Smooth muscle cell (in vitro differentiated cells): ENCODE measurements at regions not wholly inside any gene's neighbourhood (a gene's known extent, or its start where the extent isn't known, plus 50 kb on each side); places are given as distances from the start of the nearest gene placed in this dataset.

Experiments used
- DNase-seq: peaks from one replicate; lab custom pipeline; 2025; ENCODE audit not compliant: unreplicated experiment; lab: John Stamatoyannopoulos, UW
- H2AFZ ChIP-seq: fragments of 200-600 bp; sonication (generic); 2 replicates; pipeline ENCODE4 v1.6.0; 2016; ENCODE audit warnings: antibody characterized with exemption, low read depth, mild to moderate bottlenecking
- H3F3A ChIP-seq: fragments of 200-600 bp; sonication (generic); 2 replicates; pipeline ENCODE4 v1.6.0; 2017; ENCODE audit warnings: antibody characterized with exemption, low read depth
- H3K27ac ChIP-seq: fragments of 200-600 bp; sonication (generic); 2 replicates; pipeline ENCODE4 v1.5.1; 2016; ENCODE audit warnings: low read depth, mild to moderate bottlenecking
- H3K27me3 ChIP-seq: fragments of 200-600 bp; sonication (generic); 2 replicates; pipeline ENCODE4 v1.6.1; 2016; ENCODE audit warnings: low read depth, mild to moderate bottlenecking
- H3K36me3 ChIP-seq: fragments of 200-600 bp; sonication (generic); 2 replicates; pipeline ENCODE4 v1.5.1; 2016; ENCODE audit warnings: low read depth
- H3K4me1 ChIP-seq: fragments of 200-600 bp; sonication (generic); 2 replicates; pipeline ENCODE4 v1.5.1; 2016; ENCODE audit warnings: low read depth
- H3K4me2 ChIP-seq: fragments of 200-600 bp; sonication (generic); 2 replicates; pipeline ENCODE4 v1.6.0; 2016; ENCODE audit warnings: mild to moderate bottlenecking
- H3K4me3 ChIP-seq: fragments of 200-600 bp; sonication (generic); 2 replicates; pipeline ENCODE4 v1.5.1; 2016; ENCODE audit warnings: mild to moderate bottlenecking
- H3K79me2 ChIP-seq: fragments of 200-600 bp; sonication (generic); 2 replicates; pipeline ENCODE4 v1.6.0; 2016; ENCODE audit warnings: low read depth, mild to moderate bottlenecking
- H3K9ac ChIP-seq: fragments of 200-600 bp; sonication (generic); 2 replicates; pipeline ENCODE4 v1.6.0; 2016; ENCODE audit warnings: low read depth
- H3K9me3 ChIP-seq: fragments of 200-600 bp; sonication (generic); replicated peaks from 2 replicates; pipeline ENCODE4 v1.5.1; 2016; ENCODE audit warnings: low read depth
- H4K20me1 ChIP-seq: fragments of 200-600 bp; sonication (generic); 2 replicates; pipeline ENCODE4 v1.6.0; 2016; ENCODE audit warnings: low read depth
- CTCF ChIP-seq: fragments of 200-600 bp; sonication (generic); IDR thresholded peaks from 2 replicates; pipeline ENCODE4 v1.5.1; 2017; ENCODE audit warnings: borderline replicate concordance, mild to moderate bottlenecking, antibody characterized with exemption; ENCODE audit not compliant: insufficient read depth, poor library complexity, severe bottlenecking
- WGBS: methylation state at CpG from one replicate; pipeline ENCODE4 v1.1.7; 2016; ENCODE audit warnings: low lambda C conversion rate; 5-methylcytosine and 5-hydroxymethylcytosine counted together

- no peaks in the 10 kb centered on the region for H4K20me1 ChIP-seq
- H3K79me2 ChIP-seq: no peaks in the 10 kb centered on the region
- no peak overlapping the region for H3K4me3 ChIP-seq
- H3K27me3 ChIP-seq: no peaks in the 10 kb centered on the region
- no peak for TF ChIP-seq CTCF
- no peak overlapping the region for H3K4me2 ChIP-seq
- no peak overlapping the region for H3K27ac ChIP-seq
- no peaks in the 10 kb centered on the region for H3F3A ChIP-seq
- no peaks in the 10 kb centered on the region for H3K36me3 ChIP-seq
- WGBS: 27% methylated on average over 3 of the region's 3 CpGs
- DNase-seq: no peak
- no peaks in the 10 kb centered on the region for H3K4me1 ChIP-seq
- no peaks in the 10 kb centered on the region for H3K9me3 ChIP-seq
- no peak overlapping the region for H2AFZ ChIP-seq
- no peak overlapping the region for H3K9ac ChIP-seq
Observed at GRCh38 chr1:60833173-60833572, 249.2 kb upstream of the NFIA start.

- Histone ChIP-seq H4K20me1 (no peaks in the 10 kb centered on the region), H3F3A (no peaks in the 10 kb centered on the region), H2AFZ (no peak overlapping the region), H3K9ac (no peak overlapping the region), H3K27ac (no peak overlapping the region), H3K36me3 (no peaks in the 10 kb centered on the region), H3K4me2 (no peak overlapping the region), H3K79me2 (no peaks in the 10 kb centered on the region), H3K4me1 (no peaks in the 10 kb centered on the region), H3K4me3 (no peak overlapping the region), H3K27me3 (no peaks in the 10 kb centered on the region), H3K9me3 (no peaks in the 10 kb centered on the region)
- DNase-seq: no peak
- 89% methylated on average over 3 of the region's 3 CpGs for WGBS
- no peak for TF ChIP-seq CTCF
Observed at GRCh38 chr1:60832367-60832766, 250.0 kb upstream of the NFIA start.

- H3K27ac ChIP-seq: no peak overlapping the region
Observed at GRCh38 chr1:60831780-60832179, 250.6 kb upstream of the NFIA start.

More at GRCh38 chr1:60831780-60832179, 250.6 kb upstream of the NFIA start:
- 94% methylated on average over 3 of the region's 3 CpGs for WGBS
- Histone ChIP-seq H3K4me1 (no peaks in the 10 kb centered on the region), H3K4me2 (no peak overlapping the region), H4K20me1 (no peaks in the 10 kb centered on the region), H3K79me2 (no peaks in the 10 kb centered on the region), H3F3A (no peaks in the 10 kb centered on the region), H3K4me3 (no peak overlapping the region), H3K27me3 (no peaks in the 10 kb centered on the region), H3K36me3 (no peaks in the 10 kb centered on the region), H3K9me3 (no peaks in the 10 kb centered on the region), H2AFZ (no peak overlapping the region), H3K9ac (no peak overlapping the region)
- DNase-seq: no peak
- TF ChIP-seq CTCF: no peak
